ENCODE measurements at regions not wholly inside any gene's neighbourhood (a gene's known extent, or its start where the extent isn't known, plus 50 kb on each side); places are given as distances from the start of the nearest gene placed in this dataset.

- no peak overlapping the region for H3K4me3 ChIP-seq (IDR thresholded peaks at IDR 0.05; ENCODE audit: insufficient read depth, low read depth, low read length)
- no peaks in the 10 kb centered on the region for H3K27me3 ChIP-seq (ENCODE audit: insufficient read depth, low read depth)
- no peak overlapping the region for H3K4me2 ChIP-seq
- no peaks in the 10 kb centered on the region for H3K79me2 ChIP-seq (ENCODE audit: insufficient read depth, low read depth)
- H4K20me1 ChIP-seq (ENCODE audit: insufficient read depth), result no peaks in the 10 kb centered on the region
- TF ChIP-seq CTCF (conservative IDR thresholded peaks at IDR 0.05; ENCODE audit: low read depth, low read length), result no peak
- no peak overlapping the region for H2AFZ ChIP-seq (ENCODE audit: low read depth)
- H3K4me1 ChIP-seq (ENCODE audit: low read depth, poor library complexity, severe bottlenecking), result no peaks in the 10 kb centered on the region
- no peak overlapping the region for H3K27ac ChIP-seq
- H3K9ac ChIP-seq, result no peak overlapping the region
- no peaks in the 10 kb centered on the region for H3K36me3 ChIP-seq (ENCODE audit: insufficient read depth)
Observed at GRCh38 chr5:83889971-83890745, 169.5 kb upstream of the HAPLN1 start.

GRCh38 chr5:83877911-83878706 is 157.5 kb upstream of the HAPLN1 start:
- no peak overlapping the region for H3K4me2 ChIP-seq
- H3K36me3 ChIP-seq (ENCODE audit: insufficient read depth), result no peaks in the 10 kb centered on the region
- H2AFZ ChIP-seq (ENCODE audit: low read depth), result no peak overlapping the region
- H3K27me3 ChIP-seq (ENCODE audit: insufficient read depth, low read depth), result no peaks in the 10 kb centered on the region
- H3K4me1 ChIP-seq (ENCODE audit: low read depth, poor library complexity, severe bottlenecking), result no peaks in the 10 kb centered on the region
- H3K27ac ChIP-seq, result no peak overlapping the region
- no peak overlapping the region for H3K9ac ChIP-seq
- H3K4me3 ChIP-seq (IDR thresholded peaks at IDR 0.05; ENCODE audit: insufficient read depth, low read depth, low read length), result no peak overlapping the region
- no peaks in the 10 kb centered on the region for H3K79me2 ChIP-seq (ENCODE audit: insufficient read depth, low read depth)
- no peak for TF ChIP-seq CTCF (conservative IDR thresholded peaks at IDR 0.05; ENCODE audit: low read depth, low read length)
- no peaks in the 10 kb centered on the region for H4K20me1 ChIP-seq (ENCODE audit: insufficient read depth)

- no peak for TF ChIP-seq CTCF (conservative IDR thresholded peaks at IDR 0.05; ENCODE audit: low read depth, low read length)
- Histone ChIP-seq H2AFZ (ENCODE audit: low read depth) (no peak overlapping the region), H3K36me3 (ENCODE audit: insufficient read depth) (no peaks in the 10 kb centered on the region), H3K27ac (no peak overlapping the region), H3K9ac (no peak overlapping the region), H3K4me2 (no peak overlapping the region), H4K20me1 (ENCODE audit: insufficient read depth) (no peaks in the 10 kb centered on the region), H3K4me3 (IDR thresholded peaks at IDR 0.05; ENCODE audit: insufficient read depth, low read depth, low read length) (no peak overlapping the region), H3K4me1 (ENCODE audit: low read depth, poor library complexity, severe bottlenecking) (no peaks in the 10 kb centered on the region), H3K79me2 (ENCODE audit: insufficient read depth, low read depth) (no peaks in the 10 kb centered on the region), H3K27me3 (ENCODE audit: insufficient read depth, low read depth) (no peaks in the 10 kb centered on the region)
Observed at GRCh38 chr5:83871533-83872395, 151.1 kb upstream of the HAPLN1 start.

GRCh38 chr5:83866181-83866580 is 145.5 kb upstream of the HAPLN1 start:
- TF ChIP-seq CTCF (conservative IDR thresholded peaks at IDR 0.05; ENCODE audit: low read depth, low read length), result no peak
- Histone ChIP-seq H3K27ac (no peak overlapping the region), H3K4me3 (IDR thresholded peaks at IDR 0.05; ENCODE audit: insufficient read depth, low read depth, low read length) (no peak overlapping the region)

More at GRCh38 chr5:83866181-83866580, 145.5 kb upstream of the HAPLN1 start:
- Histone ChIP-seq H3K4me1 (ENCODE audit: low read depth, poor library complexity, severe bottlenecking) (peaks cover 8% of the 10 kb centered on the region), H3K36me3 (ENCODE audit: insufficient read depth) (no peaks in the 10 kb centered on the region), H3K27me3 (ENCODE audit: insufficient read depth, low read depth) (no peaks in the 10 kb centered on the region), H3K79me2 (ENCODE audit: insufficient read depth, low read depth) (no peaks in the 10 kb centered on the region), H3K9ac (no peak overlapping the region), H4K20me1 (ENCODE audit: insufficient read depth) (no peaks in the 10 kb centered on the region), H2AFZ (ENCODE audit: low read depth) (no peak overlapping the region), H3K4me2 (no peak overlapping the region)

Measured in KMS-11 (cell line).